Hematopoietic multipotent progenitor cell treated with erythropoietin and hydrocortisone succinate and interleukin-3 and kit ligand, for 15 days (in vitro differentiated cells): ENCODE measurements at regions not wholly inside any gene's neighbourhood (a gene's known extent, or its start where the extent isn't known, plus 50 kb on each side); places are given as distances from the start of the nearest gene placed in this dataset.
"Not testable (repeated sequence)": the region's sequence is repeated elsewhere in the genome, so short reads cannot be mapped to it uniquely, and the experiment has no call there.

Experiments used
- DNase-seq: peaks from one replicate; pipeline ENCODE4 v3.0.0-alpha.2; 2015; ENCODE audit warnings: low spot score

GRCh38 chr20:48530957-48531356, 296.8 kb downstream of the PREX1 start:
- DNase-seq = no peak

GRCh38 chr20:48528346-48528745, 299.5 kb downstream of the PREX1 start:
- DNase-seq = no peak

GRCh38 chr20:48527771-48528170, 300.0 kb downstream of the PREX1 start:
- no peak for DNase-seq

GRCh38 chr20:48526936-48527335, 300.9 kb downstream of the PREX1 start:
- DNase-seq = no peak

GRCh38 chr20:48525400-48525799, 302.4 kb downstream of the PREX1 start:
- DNase-seq = no peak

GRCh38 chr20:48524582-48524981, 303.2 kb downstream of the PREX1 start:
- DNase-seq = no peak

GRCh38 chr20:48523191-48523995, 304.4 kb downstream of the PREX1 start:
- DNase-seq = no peak

GRCh38 chr20:48521121-48521520, 306.7 kb downstream of the PREX1 start:
- no peak for DNase-seq

GRCh38 chr20:48516196-48516595, 311.6 kb downstream of the PREX1 start:
- DNase-seq = not testable (repeated sequence)

- not testable (repeated sequence) for DNase-seq
These were observed 313.2 kb downstream of the PREX1 start for GRCh38 chr20:48514577-48514976.

GRCh38 chr20:48512539-48512938, 315.3 kb downstream of the PREX1 start:
- not testable (repeated sequence) for DNase-seq

- not testable (repeated sequence) for DNase-seq
These were observed 322.7 kb downstream of the PREX1 start for GRCh38 chr20:48505066-48505465.

GRCh38 chr20:48503166-48503815, 324.5 kb downstream of the PREX1 start:
- no peak for DNase-seq

GRCh38 chr20:48502758-48503157, 325.0 kb downstream of the PREX1 start:
- no peak for DNase-seq

- no peak for DNase-seq
These were observed 325.8 kb downstream of the PREX1 start for GRCh38 chr20:48502016-48502415.

GRCh38 chr20:48500900-48501299, 326.9 kb downstream of the PREX1 start:
- DNase-seq = not testable (repeated sequence)

GRCh38 chr20:48498939-48499338, 328.9 kb downstream of the PREX1 start:
- not testable (repeated sequence) for DNase-seq

- not testable (repeated sequence) for DNase-seq
These were observed 329.7 kb downstream of the PREX1 start for GRCh38 chr20:48498125-48498524.

- DNase-seq = no peak
These were observed 333.8 kb downstream of the PREX1 start for GRCh38 chr20:48493966-48494365.

- not testable (repeated sequence) for DNase-seq
These were observed 334.5 kb downstream of the PREX1 start for GRCh38 chr20:48493331-48493730.

GRCh38 chr20:48492715-48493070, 335.1 kb downstream of the PREX1 start:
- DNase-seq = no peak

- no peak for DNase-seq
These were observed 335.6 kb downstream of the PREX1 start for GRCh38 chr20:48492015-48492714.
